Body of pancreas (tissue), 4 donors: ENCODE measurements at regions not wholly inside any gene's neighbourhood (a gene's known extent, or its start where the extent isn't known, plus 50 kb on each side); places are given as distances from the start of the nearest gene placed in this dataset.

ENCODE experiments used
- CTCF ChIP-seq, 7 experiments: fragments of 450-650 bp in 4 of 7; fragments of 200-600 bp in 3 of 7; sonication (generic) in 3 of 7; IDR thresholded peaks; one replicate each; pipeline ENCODE4 v1.5.1; 2016 to 2019; ENCODE audit warnings: antibody characterized with exemption in 7 of 7
- POLR2A ChIP-seq, 3 donors: fragments of 450-650 bp; IDR thresholded peaks; one replicate each; pipeline ENCODE4 v1.6.1; 2016; ENCODE audit warnings: antibody characterized with exemption in 3 of 3, mild to moderate bottlenecking in 2 of 3

DNA sequence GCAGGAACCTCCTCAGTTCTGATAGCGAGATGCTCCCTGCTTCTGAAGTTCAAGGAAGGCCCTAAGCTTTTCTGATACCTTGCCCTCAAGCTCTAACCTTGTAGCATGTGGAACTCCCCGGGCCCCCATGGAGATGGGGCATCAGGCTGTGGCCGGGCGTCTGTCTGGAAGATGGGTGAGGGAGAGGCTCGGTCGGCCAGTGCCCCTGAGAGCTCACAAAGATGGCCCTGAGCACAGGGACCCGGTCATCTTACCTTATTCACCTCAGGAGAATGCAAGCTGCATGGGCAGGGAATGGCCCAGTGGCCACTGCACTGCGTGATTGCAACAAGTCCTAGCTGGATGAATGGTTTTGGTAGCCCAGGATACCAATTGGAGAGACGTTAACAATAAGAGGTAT is 830.3 kb downstream of the TBC1D22A start:
- TF ChIP-seq CTCF (IDR thresholded peaks at IDR 0.05), result no peak
- no peak for TF ChIP-seq POLR2A (IDR thresholded peaks at IDR 0.05)
